ENCODE measurements at regions not wholly inside any gene's neighbourhood (a gene's known extent, or its start where the extent isn't known, plus 50 kb on each side); places are given as distances from the start of the nearest gene placed in this dataset.

- H3K4me2 ChIP-seq (ENCODE audit: low read length), result no peak overlapping the region
- H3K27ac ChIP-seq (ENCODE audit: low read depth, low read length), result no peak overlapping the region
- H3K27me3 ChIP-seq (ENCODE audit: insufficient read depth, low read length), result no peaks in the 10 kb centered on the region
- H3K4me1 ChIP-seq (ENCODE audit: control insufficient read depth in 1 of 2, insufficient read depth in 2 of 2, low read length in 2 of 2), result no peaks in the 10 kb centered on the region
- no CpG with 5 or more reads among the region's 28 CpGs for WGBS (ENCODE audit: extremely low coverage, insufficient coverage, insufficient read length)
- no peaks in the 10 kb centered on the region for H3K79me1 ChIP-seq (ENCODE audit: low read length)
- H3K36me3 ChIP-seq (ENCODE audit: control insufficient read depth in 1 of 2, insufficient read depth in 2 of 2, low read length in 2 of 2), result no peaks in the 10 kb centered on the region
- H4K12ac ChIP-seq (ENCODE audit: low read depth, low read length), result no peak overlapping the region
- no peak overlapping the region for H2BK5ac ChIP-seq (ENCODE audit: low read depth, low read length, poor library complexity)
- no peak overlapping the region for H4K8ac ChIP-seq (ENCODE audit: low read depth, low read length)
- no peaks in the 10 kb centered on the region for H3K79me2 ChIP-seq (ENCODE audit: control insufficient read depth, insufficient read depth, low read length, poor library complexity)
- no peak overlapping the region for H2BK12ac ChIP-seq (ENCODE audit: low read length)
- peaks cover 7% of the 10 kb centered on the region for H3K9me3 ChIP-seq (ENCODE audit: insufficient read depth, low read depth, low read length)
- no peak overlapping the region for H2AFZ ChIP-seq (ENCODE audit: insufficient read depth, low read length, poor library complexity)
- H3K9ac ChIP-seq (ENCODE audit: low read length), result no peak overlapping the region
- DNase-seq, result no peak
- H3K14ac ChIP-seq (ENCODE audit: low read length), result no peak overlapping the region
- H3K4ac ChIP-seq (ENCODE audit: low read depth, low read length), result no peak overlapping the region
- no peak overlapping the region for H3K18ac ChIP-seq (ENCODE audit: low read length)
- H2BK120ac ChIP-seq (ENCODE audit: insufficient read depth, low read length, poor library complexity), result no peak overlapping the region
- no peak overlapping the region for H3K23ac ChIP-seq (ENCODE audit: low read length)
- no peak overlapping the region for H2AK5ac ChIP-seq (ENCODE audit: low read length)
- H3K4me3 ChIP-seq (ENCODE audit: low read depth, low read length), result no peak overlapping the region
- H4K91ac ChIP-seq (ENCODE audit: low read depth, low read length), result no peak overlapping the region
These were observed 177.0 kb upstream of the PPP1R26 start for GRCh38 chr9:135302329-135303279.

GRCh38 chr9:135303280-135303647 lies 176.3 kb upstream of the PPP1R26 start:
- Histone ChIP-seq H3K18ac (ENCODE audit: low read length) (no peak overlapping the region), H3K4me1 (ENCODE audit: control insufficient read depth in 1 of 2, insufficient read depth in 2 of 2, low read length in 2 of 2) (no peaks in the 10 kb centered on the region), H2AK5ac (ENCODE audit: low read length) (no peak overlapping the region), H3K9me3 (ENCODE audit: insufficient read depth, low read depth, low read length) (peaks cover 4% of the 10 kb centered on the region), H2AFZ (ENCODE audit: insufficient read depth, low read length, poor library complexity) (no peak overlapping the region), H2BK12ac (ENCODE audit: low read length) (no peak overlapping the region), H2BK5ac (ENCODE audit: low read depth, low read length, poor library complexity) (no peak overlapping the region), H3K4me3 (ENCODE audit: low read depth, low read length) (no peak overlapping the region), H2BK120ac (ENCODE audit: insufficient read depth, low read length, poor library complexity) (no peak overlapping the region), H3K4ac (ENCODE audit: low read depth, low read length) (no peak overlapping the region), H3K79me1 (ENCODE audit: low read length) (no peaks in the 10 kb centered on the region), H3K27ac (ENCODE audit: low read depth, low read length) (no peak overlapping the region), H3K9ac (ENCODE audit: low read length) (no peak overlapping the region), H3K23ac (ENCODE audit: low read length) (no peak overlapping the region), H4K12ac (ENCODE audit: low read depth, low read length) (no peak overlapping the region), H3K14ac (ENCODE audit: low read length) (no peak overlapping the region), H3K4me2 (ENCODE audit: low read length) (no peak overlapping the region), H3K79me2 (ENCODE audit: control insufficient read depth, insufficient read depth, low read length, poor library complexity) (no peaks in the 10 kb centered on the region), H3K36me3 (ENCODE audit: control insufficient read depth in 1 of 2, insufficient read depth in 2 of 2, low read length in 2 of 2) (no peaks in the 10 kb centered on the region), H4K8ac (ENCODE audit: low read depth, low read length) (no peak overlapping the region), H3K27me3 (ENCODE audit: insufficient read depth, low read length) (no peaks in the 10 kb centered on the region), H4K91ac (ENCODE audit: low read depth, low read length) (no peak overlapping the region)
- WGBS (ENCODE audit: extremely low coverage, insufficient coverage, insufficient read length), result no CpG with 5 or more reads among the region's 3 CpGs
- DNase-seq, result no peak

- H2BK12ac ChIP-seq (ENCODE audit: low read length), result no peak overlapping the region
- no peak overlapping the region for H2AK5ac ChIP-seq (ENCODE audit: low read length)
- no peaks in the 10 kb centered on the region for H3K27me3 ChIP-seq (ENCODE audit: insufficient read depth, low read length)
- no peak overlapping the region for H2AFZ ChIP-seq (ENCODE audit: insufficient read depth, low read length, poor library complexity)
- no peak for DNase-seq
- no peak overlapping the region for H4K12ac ChIP-seq (ENCODE audit: low read depth, low read length)
- no peak overlapping the region for H3K27ac ChIP-seq (ENCODE audit: low read depth, low read length)
- no peak overlapping the region for H4K8ac ChIP-seq (ENCODE audit: low read depth, low read length)
- H2BK5ac ChIP-seq (ENCODE audit: low read depth, low read length, poor library complexity), result no peak overlapping the region
- H3K23ac ChIP-seq (ENCODE audit: low read length), result no peak overlapping the region
- no peak overlapping the region for H3K4ac ChIP-seq (ENCODE audit: low read depth, low read length)
- no peak overlapping the region for H3K14ac ChIP-seq (ENCODE audit: low read length)
- no peak overlapping the region for H2BK120ac ChIP-seq (ENCODE audit: insufficient read depth, low read length, poor library complexity)
- no peak overlapping the region for H3K4me2 ChIP-seq (ENCODE audit: low read length)
- no peaks in the 10 kb centered on the region for H3K79me2 ChIP-seq (ENCODE audit: control insufficient read depth, insufficient read depth, low read length, poor library complexity)
- peak overlapping the region; percentile 28 for H3K4me3 ChIP-seq (ENCODE audit: low read depth, low read length)
- H3K9me3 ChIP-seq (ENCODE audit: insufficient read depth, low read depth, low read length), result peaks cover 4% of the 10 kb centered on the region
- no peaks in the 10 kb centered on the region for H3K36me3 ChIP-seq (ENCODE audit: control insufficient read depth in 1 of 2, insufficient read depth in 2 of 2, low read length in 2 of 2)
- H3K9ac ChIP-seq (ENCODE audit: low read length), result no peak overlapping the region
- no peak overlapping the region for H4K91ac ChIP-seq (ENCODE audit: low read depth, low read length)
- no peaks in the 10 kb centered on the region for H3K4me1 ChIP-seq (ENCODE audit: control insufficient read depth in 1 of 2, insufficient read depth in 2 of 2, low read length in 2 of 2)
- no peaks in the 10 kb centered on the region for H3K79me1 ChIP-seq (ENCODE audit: low read length)
- no peak overlapping the region for H3K18ac ChIP-seq (ENCODE audit: low read length)
These were observed 175.6 kb upstream of the PPP1R26 start for GRCh38 chr9:135303865-135304499.

GRCh38 chr9:135304886-135305285 lies 174.7 kb upstream of the PPP1R26 start:
- no peak overlapping the region for H4K91ac ChIP-seq (ENCODE audit: low read depth, low read length)
- no peaks in the 10 kb centered on the region for H3K36me3 ChIP-seq (ENCODE audit: control insufficient read depth in 1 of 2, insufficient read depth in 2 of 2, low read length in 2 of 2)
- H2AFZ ChIP-seq (ENCODE audit: insufficient read depth, low read length, poor library complexity), result no peak overlapping the region
- WGBS (ENCODE audit: extremely low coverage, insufficient coverage, insufficient read length), result no CpG with 5 or more reads among the region's 3 CpGs
- no peak for DNase-seq
- no peak overlapping the region for H4K12ac ChIP-seq (ENCODE audit: low read depth, low read length)
- H3K18ac ChIP-seq (ENCODE audit: low read length), result no peak overlapping the region
- H3K14ac ChIP-seq (ENCODE audit: low read length), result no peak overlapping the region
- H3K4ac ChIP-seq (ENCODE audit: low read depth, low read length), result no peak overlapping the region
- H3K4me1 ChIP-seq (ENCODE audit: control insufficient read depth in 1 of 2, insufficient read depth in 2 of 2, low read length in 2 of 2), result no peaks in the 10 kb centered on the region
- H3K79me1 ChIP-seq (ENCODE audit: low read length), result no peaks in the 10 kb centered on the region
- no peak overlapping the region for H2BK120ac ChIP-seq (ENCODE audit: insufficient read depth, low read length, poor library complexity)
- no peak overlapping the region for H4K8ac ChIP-seq (ENCODE audit: low read depth, low read length)
- H3K9ac ChIP-seq (ENCODE audit: low read length), result no peak overlapping the region
- H3K27me3 ChIP-seq (ENCODE audit: insufficient read depth, low read length), result no peaks in the 10 kb centered on the region
- no peak overlapping the region for H3K23ac ChIP-seq (ENCODE audit: low read length)
- no peaks in the 10 kb centered on the region for H3K79me2 ChIP-seq (ENCODE audit: control insufficient read depth, insufficient read depth, low read length, poor library complexity)
- H2AK5ac ChIP-seq (ENCODE audit: low read length), result no peak overlapping the region
- no peak overlapping the region for H2BK5ac ChIP-seq (ENCODE audit: low read depth, low read length, poor library complexity)
- H3K4me2 ChIP-seq (ENCODE audit: low read length), result no peak overlapping the region
- peaks cover 4% of the 10 kb centered on the region for H3K9me3 ChIP-seq (ENCODE audit: insufficient read depth, low read depth, low read length)
- H3K4me3 ChIP-seq (ENCODE audit: low read depth, low read length), result no peak overlapping the region
- no peak overlapping the region for H3K27ac ChIP-seq (ENCODE audit: low read depth, low read length)
- H2BK12ac ChIP-seq (ENCODE audit: low read length), result no peak overlapping the region

Measured in trophoblast cell (in vitro differentiated cells and primary cell).